ENCODE measurements at regions not wholly inside any gene's neighbourhood (a gene's known extent, or its start where the extent isn't known, plus 50 kb on each side); places are given as distances from the start of the nearest gene placed in this dataset.

GRCh38 chr3:26422415-26422814 is 200.2 kb upstream of the LRRC3B start:
- no peak overlapping the region for H3K4me3 ChIP-seq
- H3K4me1 ChIP-seq, result 0 out of 2 replicates have a peak, but pooled peaks cover 5% of the 10 kb centered on the region
- no peak overlapping the region for H3K9ac ChIP-seq
- H3K4me2 ChIP-seq, result no peak overlapping the region
- no peaks in the 10 kb centered on the region for H3K27me3 ChIP-seq
- no peak for TF ChIP-seq Cebpa-rat (IDR thresholded peaks at IDR 0.05)
- H3K9me3 ChIP-seq, result no peaks in the 10 kb centered on the region
- H3K36me3 ChIP-seq, result no peaks in the 10 kb centered on the region
- no peak overlapping the region for H3K27ac ChIP-seq
- no peaks in the 10 kb centered on the region for H4K20me1 ChIP-seq

GRCh38 chr3:26425076-26425475 is 197.5 kb upstream of the LRRC3B start:
- 0 out of 2 replicates have a peak, but pooled peaks cover 5% of the 10 kb centered on the region for H3K4me1 ChIP-seq
- H4K20me1 ChIP-seq, result no peaks in the 10 kb centered on the region
- no peaks in the 10 kb centered on the region for H3K36me3 ChIP-seq

GRCh38 chr3:26428992-26429391 is 193.6 kb upstream of the LRRC3B start:
- Histone ChIP-seq H3K9me3 (no peaks in the 10 kb centered on the region), H3K4me3 (no peak overlapping the region), H3K4me1 (peaks cover 11% of the 10 kb centered on the region; the same call in 1 of the 2 replicates), H3K4me2 (no peak overlapping the region), H3K9ac (no peak overlapping the region), H4K20me1 (no peaks in the 10 kb centered on the region), H3K36me3 (no peaks in the 10 kb centered on the region), H3K27ac (no peak overlapping the region), H3K27me3 (no peaks in the 10 kb centered on the region)
- TF ChIP-seq Cebpa-rat (IDR thresholded peaks at IDR 0.05), result no peak

More at GRCh38 chr3:26425076-26425475, 197.5 kb upstream of the LRRC3B start:
- Histone ChIP-seq H3K9me3 (no peaks in the 10 kb centered on the region), H3K27ac (no peak overlapping the region), H3K9ac (no peak overlapping the region), H3K4me2 (no peak overlapping the region), H3K27me3 (no peaks in the 10 kb centered on the region), H3K4me3 (no peak overlapping the region)
- no peak for TF ChIP-seq Cebpa-rat (IDR thresholded peaks at IDR 0.05)

GRCh38 chr3:26437678-26438077 is 184.9 kb upstream of the LRRC3B start:
- Histone ChIP-seq H4K20me1 (no peaks in the 10 kb centered on the region), H3K4me3 (no peak overlapping the region), H3K9ac (no peak overlapping the region), H3K27me3 (no peaks in the 10 kb centered on the region), H3K9me3 (no peaks in the 10 kb centered on the region), H3K36me3 (no peaks in the 10 kb centered on the region), H3K27ac (no peak overlapping the region), H3K4me1 (no peaks in the 10 kb centered on the region), H3K4me2 (no peak overlapping the region)
- TF ChIP-seq Cebpa-rat (IDR thresholded peaks at IDR 0.05), result no peak

GRCh38 chr3:26438325-26438940 is 184.1 kb upstream of the LRRC3B start:
- Histone ChIP-seq H3K9me3 (no peaks in the 10 kb centered on the region), H4K20me1 (no peaks in the 10 kb centered on the region), H3K27ac (no peak overlapping the region), H3K4me3 (no peak overlapping the region), H3K27me3 (no peaks in the 10 kb centered on the region), H3K9ac (no peak overlapping the region), H3K4me1 (no peaks in the 10 kb centered on the region), H3K4me2 (no peak overlapping the region), H3K36me3 (no peaks in the 10 kb centered on the region)
- no peak for TF ChIP-seq Cebpa-rat (IDR thresholded peaks at IDR 0.05)

GRCh38 chr3:26438981-26439884 is 183.3 kb upstream of the LRRC3B start:
- TF ChIP-seq Cebpa-rat (IDR thresholded peaks at IDR 0.05), result no peak
- Histone ChIP-seq H3K27ac (no peak overlapping the region), H3K4me1 (no peaks in the 10 kb centered on the region), H3K4me3 (no peak overlapping the region), H3K27me3 (no peaks in the 10 kb centered on the region), H3K9me3 (no peaks in the 10 kb centered on the region), H4K20me1 (no peaks in the 10 kb centered on the region), H3K9ac (no peak overlapping the region), H3K4me2 (no peak overlapping the region), H3K36me3 (no peaks in the 10 kb centered on the region)

- no peaks in the 10 kb centered on the region for H4K20me1 ChIP-seq
- H3K9ac ChIP-seq, result peak overlapping the region; percentile 64
- TF ChIP-seq Cebpa-rat (IDR thresholded peaks at IDR 0.05), result no peak
- H3K9me3 ChIP-seq, result no peaks in the 10 kb centered on the region
- H3K4me2 ChIP-seq, result peak overlapping the region; percentile 79
- H3K27ac ChIP-seq, result peak overlapping the region; percentile 83
- peak overlapping the region; percentile 53 for H3K4me3 ChIP-seq
- H3K36me3 ChIP-seq, result no peaks in the 10 kb centered on the region
- no peaks in the 10 kb centered on the region for H3K27me3 ChIP-seq
- H3K4me1 ChIP-seq, result peaks cover 47% of the 10 kb centered on the region
These were observed 172.6 kb upstream of the LRRC3B start for GRCh38 chr3:26449996-26450395.

GRCh38 chr3:26452363-26452762 is 170.2 kb upstream of the LRRC3B start:
- no peaks in the 10 kb centered on the region for H3K27me3 ChIP-seq
- no peak overlapping the region for H3K4me3 ChIP-seq
- no peak overlapping the region for H3K27ac ChIP-seq
- H3K4me2 ChIP-seq, result peak overlapping the region; percentile 41
- H4K20me1 ChIP-seq, result no peaks in the 10 kb centered on the region
- H3K9me3 ChIP-seq, result no peaks in the 10 kb centered on the region
- no peak for TF ChIP-seq Cebpa-rat (IDR thresholded peaks at IDR 0.05)
- H3K4me1 ChIP-seq, result peaks cover 53% of the 10 kb centered on the region
- H3K9ac ChIP-seq, result no peak overlapping the region
- no peaks in the 10 kb centered on the region for H3K36me3 ChIP-seq

GRCh38 chr3:26460985-26461384 is 161.6 kb upstream of the LRRC3B start:
- no peak overlapping the region for H3K27ac ChIP-seq
- H3K4me2 ChIP-seq, result no peak overlapping the region
- no peak overlapping the region for H3K4me3 ChIP-seq
- H3K9ac ChIP-seq, result no peak overlapping the region
- H3K36me3 ChIP-seq, result no peaks in the 10 kb centered on the region
- no peak for TF ChIP-seq Cebpa-rat (IDR thresholded peaks at IDR 0.05)
- H3K4me1 ChIP-seq, result peaks cover 6% of the 10 kb centered on the region
- H4K20me1 ChIP-seq, result no peaks in the 10 kb centered on the region
- peaks cover 18% of the 10 kb centered on the region for H3K9me3 ChIP-seq
- H3K27me3 ChIP-seq, result no peaks in the 10 kb centered on the region

GRCh38 chr3:26472345-26472744 is 150.2 kb upstream of the LRRC3B start:
- H3K4me2 ChIP-seq, result no peak overlapping the region
- no peaks in the 10 kb centered on the region for H3K27me3 ChIP-seq
- no peak overlapping the region for H3K27ac ChIP-seq
- no peaks in the 10 kb centered on the region for H4K20me1 ChIP-seq
- no peaks in the 10 kb centered on the region for H3K4me1 ChIP-seq
- H3K4me3 ChIP-seq, result no peak overlapping the region
- H3K36me3 ChIP-seq, result no peaks in the 10 kb centered on the region
- no peak overlapping the region for H3K9ac ChIP-seq
- no peak for TF ChIP-seq Cebpa-rat (IDR thresholded peaks at IDR 0.05)
- peaks cover 7% of the 10 kb centered on the region; the same call in 1 of the 2 replicates for H3K9me3 ChIP-seq
